ENCODE measurements at regions not wholly inside any gene's neighbourhood (a gene's known extent, or its start where the extent isn't known, plus 50 kb on each side); places are given as distances from the start of the nearest gene placed in this dataset.

GRCh38 chr2:223161873-223162458 is 110.0 kb downstream of the KCNE4 start:
- TF ChIP-seq CTCF (IDR thresholded peaks at IDR 0.05) (no peak), POLR2AphosphoS5 (IDR thresholded peaks at IDR 0.05) (no peak), POLR2A (IDR thresholded peaks at IDR 0.05) (no peak), EP300 (IDR thresholded peaks at IDR 0.05) (no peak)
